Omental fat pad (tissue), 3 donors: ENCODE measurements at regions not wholly inside any gene's neighbourhood (a gene's known extent, or its start where the extent isn't known, plus 50 kb on each side); places are given as distances from the start of the nearest gene placed in this dataset.
"Not testable (repeated sequence)": the region's sequence is repeated elsewhere in the genome, so short reads cannot be mapped to it uniquely, and the experiment has no call there.

ENCODE experiments used
- ATAC-seq: fragments of 150-250 bp; one replicate; pipeline ENCODE4 v1.9.1; 2016; ENCODE audit warnings: mild to moderate bottlenecking, moderate library complexity; ENCODE audit not compliant: low FRiP score
- DNase-seq: peaks from one replicate; pipeline ENCODE4 v3.0.0-alpha.2; 2019; ENCODE audit warnings: low spot score
- CTCF ChIP-seq, 3 donors: fragments of 450-650 bp; IDR thresholded peaks; one replicate each; pipeline ENCODE4 v1.5.1; 2016 to 2017; ENCODE audit warnings: antibody characterized with exemption in 3 of 3, mild to moderate bottlenecking in 3 of 3, moderate library complexity in 2 of 3

- no peak for DNase-seq
- no peak for TF ChIP-seq CTCF (IDR thresholded peaks at IDR 0.05)
- ATAC-seq, result no peak
Measured at GRCh38 chr6:51166914-51167313, 348.2 kb downstream of the TFAP2B start.

GRCh38 chr6:51167468-51167867 lies 348.8 kb downstream of the TFAP2B start:
- TF ChIP-seq CTCF (IDR thresholded peaks at IDR 0.05), result no peak
- ATAC-seq (no peak), DNase-seq (no peak)

- ATAC-seq (no peak), DNase-seq (no peak)
- TF ChIP-seq CTCF (IDR thresholded peaks at IDR 0.05), result no peak
Measured at GRCh38 chr6:51182827-51183226, 364.2 kb downstream of the TFAP2B start.

- no peak for TF ChIP-seq CTCF (IDR thresholded peaks at IDR 0.05)
- ATAC-seq, result no peak
- no peak for DNase-seq
Measured at GRCh38 chr6:51184046-51184445, 365.4 kb downstream of the TFAP2B start.

- not testable (repeated sequence) for ATAC-seq, DNase-seq
Measured at GRCh38 chr6:51193163-51193562, 374.5 kb downstream of the TFAP2B start.

- DNase-seq (no peak), ATAC-seq (no peak)
- no peak for TF ChIP-seq CTCF (IDR thresholded peaks at IDR 0.05)
Measured at GRCh38 chr6:51199105-51199552, 380.5 kb downstream of the TFAP2B start.

- DNase-seq (no peak), ATAC-seq (no peak)
- TF ChIP-seq CTCF (IDR thresholded peaks at IDR 0.05), result no peak
Measured at GRCh38 chr6:51199733-51200260, 381.1 kb downstream of the TFAP2B start.

GRCh38 chr6:51200676-51201075 lies 382.0 kb downstream of the TFAP2B start:
- no peak for TF ChIP-seq CTCF (IDR thresholded peaks at IDR 0.05)
- no peak for ATAC-seq

GRCh38 chr6:51202653-51203052 lies 384.0 kb downstream of the TFAP2B start:
- not testable (repeated sequence) for DNase-seq, ATAC-seq

More at GRCh38 chr6:51200676-51201075, 382.0 kb downstream of the TFAP2B start:
- no peak for DNase-seq
